Hematopoietic multipotent progenitor cell treated with erythropoietin and hydrocortisone succinate and interleukin-3 and kit ligand, for 15 days (in vitro differentiated cells): ENCODE measurements at regions not wholly inside any gene's neighbourhood (a gene's known extent, or its start where the extent isn't known, plus 50 kb on each side); places are given as distances from the start of the nearest gene placed in this dataset.
"Not testable (repeated sequence)": the region's sequence is repeated elsewhere in the genome, so short reads cannot be mapped to it uniquely, and the experiment has no call there.

ENCODE experiments used
- DNase-seq: peaks from one replicate; pipeline ENCODE4 v3.0.0-alpha.2; 2015; ENCODE audit warnings: low spot score

DNA sequence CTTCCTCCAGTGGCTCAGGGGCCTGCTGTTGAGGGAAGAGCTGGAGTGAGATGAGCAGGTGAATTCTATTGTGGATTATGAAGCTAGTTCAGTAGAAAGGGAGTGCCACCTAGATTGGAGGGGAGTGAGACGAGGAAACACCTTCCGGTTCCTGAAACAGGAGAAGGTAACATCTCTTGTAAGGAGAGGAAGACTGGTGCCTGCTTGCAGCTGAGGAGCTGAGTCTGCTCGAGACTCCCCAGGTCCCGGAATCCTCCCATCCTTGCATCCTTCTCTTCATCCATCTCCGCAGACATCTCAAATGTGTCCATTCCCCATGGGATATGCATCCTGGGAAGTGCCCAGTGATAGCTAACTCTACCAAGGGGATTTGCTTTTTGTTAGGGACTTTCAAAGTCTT lies 242.9 kb upstream of the ZFP64 start:
- DNase-seq: no peak

DNA sequence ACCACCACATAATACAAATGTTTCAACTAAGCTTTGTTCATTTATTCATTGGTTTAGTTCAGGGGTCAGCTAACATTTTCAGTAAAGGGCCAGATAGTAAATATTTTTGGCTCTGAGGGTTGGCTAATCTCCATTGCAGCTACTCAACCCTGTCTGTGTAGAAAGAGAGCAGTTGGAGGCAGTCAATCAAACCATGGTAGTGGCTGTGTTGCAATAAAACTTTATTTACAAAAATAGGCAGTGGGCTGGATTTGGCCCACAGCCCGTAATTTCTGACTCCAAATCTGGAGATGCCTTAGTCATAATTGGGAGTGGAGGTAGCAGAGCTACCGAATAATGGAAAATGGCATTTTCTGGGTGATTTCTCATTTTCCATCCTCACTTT lies 242.5 kb upstream of the ZFP64 start:
- no peak for DNase-seq

DNA sequence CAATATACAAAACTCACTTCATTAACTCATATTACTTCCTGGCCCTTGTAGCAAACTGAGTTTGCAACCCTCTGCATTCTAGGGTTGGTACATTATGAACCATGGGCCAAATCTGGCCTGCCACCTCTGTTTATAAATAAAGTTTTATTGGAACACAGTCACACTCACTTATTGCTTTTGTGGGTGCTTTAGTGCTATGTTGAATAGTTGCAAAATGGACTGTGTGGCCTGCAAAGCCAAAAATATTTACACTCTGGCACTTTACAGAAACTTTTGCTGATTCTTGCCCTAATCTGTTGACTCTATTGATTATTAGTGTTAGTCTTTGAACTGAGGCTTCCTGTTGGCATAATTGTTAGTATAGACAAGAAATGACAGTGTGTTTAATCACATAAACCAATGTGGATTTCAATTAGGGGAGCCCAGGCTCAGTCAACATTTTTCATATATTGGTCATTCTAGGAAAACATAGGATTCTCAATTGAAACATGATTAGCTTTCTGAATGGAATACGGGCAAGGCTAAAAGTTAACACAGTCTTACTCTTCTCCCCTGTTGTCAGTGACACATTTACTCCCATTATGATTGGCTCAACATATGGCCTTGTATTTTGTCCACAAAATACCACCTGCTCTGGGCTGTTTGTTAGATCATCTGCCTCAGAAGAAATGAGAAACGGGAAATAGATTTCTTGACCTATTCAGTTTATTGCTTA lies 241.9 kb upstream of the ZFP64 start:
- DNase-seq: no peak

- DNase-seq: no peak
These were observed 241.2 kb upstream of the ZFP64 start for GRCh38 chr20:52432740-52433139.

DNA sequence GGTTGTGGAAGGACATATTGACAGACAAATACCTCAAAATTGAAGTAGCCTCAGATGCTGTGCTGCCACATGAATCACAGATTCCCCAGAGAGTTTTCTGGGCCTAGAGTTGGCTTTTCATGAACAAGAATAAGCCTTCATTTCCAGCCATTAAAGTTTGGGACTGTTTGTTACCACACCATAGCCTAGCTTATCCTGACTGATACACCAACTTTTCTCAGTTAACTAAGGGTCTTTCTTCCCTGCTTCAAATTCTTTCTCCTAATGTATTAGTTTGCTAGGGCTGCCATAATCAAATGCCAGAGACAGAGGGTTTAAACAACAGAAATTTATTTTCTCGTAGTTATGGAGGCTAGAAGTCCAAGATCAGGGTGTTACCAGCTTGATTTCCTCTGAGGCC lies 237.4 kb upstream of the ZFP64 start:
- no peak for DNase-seq

GRCh38 chr20:52427960-52428359 lies 236.4 kb upstream of the ZFP64 start:
- DNase-seq: no peak

DNA sequence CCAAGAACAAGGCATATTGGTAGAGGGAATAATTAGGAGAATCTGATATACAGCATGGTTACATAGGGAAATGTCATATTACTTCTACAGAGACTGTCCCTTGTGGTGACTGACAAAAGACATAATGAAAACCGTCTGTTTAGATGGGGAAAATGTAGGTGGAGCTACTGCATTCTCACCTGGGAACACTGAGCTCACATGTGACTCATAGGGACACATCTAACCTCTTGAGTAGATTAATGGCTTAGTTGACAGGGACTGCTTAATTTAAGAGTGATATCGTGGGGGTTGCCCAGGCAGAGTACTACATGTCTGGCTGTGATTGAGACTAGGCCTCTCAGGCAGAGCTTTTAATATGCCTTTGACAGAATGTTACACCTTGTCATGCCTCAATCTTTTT lies 235.3 kb upstream of the ZFP64 start:
- DNase-seq: no peak

DNA sequence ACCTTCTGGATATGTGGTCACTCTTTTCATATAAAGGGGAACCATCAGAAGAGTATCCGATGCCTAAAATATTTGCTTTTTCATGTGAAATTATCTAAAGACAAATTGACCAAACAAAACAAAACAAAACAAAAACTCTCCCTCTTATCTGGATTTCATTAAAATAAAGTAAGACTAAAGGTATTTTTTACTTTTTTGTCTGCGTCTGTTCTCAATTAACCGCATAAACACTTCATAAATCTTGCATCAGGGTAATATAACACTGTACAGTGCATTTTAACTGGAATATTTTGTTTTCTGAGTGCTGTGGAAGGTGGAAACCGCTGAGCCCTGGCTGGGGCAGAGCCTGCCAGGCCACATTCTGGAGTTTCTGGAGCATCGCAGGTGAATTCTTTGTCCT lies 234.1 kb upstream of the ZFP64 start:
- DNase-seq: no peak

- DNase-seq: no peak
These were observed 233.7 kb upstream of the ZFP64 start for GRCh38 chr20:52425253-52425652.

GRCh38 chr20:52424357-52424942 lies 232.9 kb upstream of the ZFP64 start:
- not testable (repeated sequence) for DNase-seq

DNA sequence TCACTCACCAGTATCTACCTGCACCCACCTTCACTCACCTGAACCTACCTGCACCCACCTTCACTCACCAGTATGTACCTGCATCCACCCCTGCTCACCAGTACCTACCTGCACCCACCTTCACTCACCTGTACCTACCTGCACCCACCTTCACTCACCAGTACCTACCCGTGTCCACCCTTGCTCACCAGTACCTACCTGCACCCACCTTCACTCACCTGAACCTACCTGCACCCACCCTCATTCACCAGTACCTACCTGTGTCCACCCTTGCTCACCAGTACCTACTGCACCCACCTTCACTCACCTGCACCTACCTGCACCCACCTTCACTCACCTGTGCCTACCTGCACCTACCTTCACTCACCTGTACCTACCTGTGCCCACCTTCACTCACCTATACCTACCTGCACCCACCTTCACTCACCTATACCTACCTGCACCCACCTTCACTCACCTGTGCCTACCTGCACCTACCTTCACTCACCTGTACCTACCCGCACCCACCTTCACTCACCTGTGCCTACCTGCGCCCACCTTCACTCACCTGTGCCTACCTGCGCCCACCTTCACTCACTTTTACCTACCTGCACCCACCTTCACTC lies 232.1 kb upstream of the ZFP64 start:
- not testable (repeated sequence) for DNase-seq

GRCh38 chr20:52422574-52423336 lies 231.2 kb upstream of the ZFP64 start:
- DNase-seq: no peak

GRCh38 chr20:52420805-52421204 lies 229.2 kb upstream of the ZFP64 start:
- DNase-seq: no peak

DNA sequence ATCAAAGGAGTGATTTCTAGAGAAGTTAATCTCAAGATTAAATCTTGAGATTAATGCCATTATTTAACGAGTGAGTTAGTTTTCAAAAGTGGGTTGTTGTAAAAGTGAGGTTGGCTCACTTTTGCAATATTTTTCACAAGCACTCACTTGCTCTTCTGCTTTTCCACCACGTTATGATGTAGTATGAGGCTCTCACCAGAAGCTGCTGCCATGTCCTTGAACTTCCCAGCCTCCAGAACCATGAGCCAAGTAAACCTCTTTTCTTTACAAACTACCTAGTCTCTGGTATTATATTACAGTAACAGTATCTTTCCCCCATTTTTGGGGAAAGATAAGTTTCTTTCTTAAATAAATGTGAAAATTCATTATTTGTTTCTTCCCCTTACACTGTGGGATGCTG lies 227.6 kb upstream of the ZFP64 start:
- no peak for DNase-seq

GRCh38 chr20:52416953-52417352 lies 225.4 kb upstream of the ZFP64 start:
- no peak for DNase-seq

- DNase-seq: no peak
These were observed 220.0 kb upstream of the ZFP64 start for GRCh38 chr20:52411611-52412010.

GRCh38 chr20:52410731-52411234 lies 219.2 kb upstream of the ZFP64 start:
- DNase-seq: no peak

DNA sequence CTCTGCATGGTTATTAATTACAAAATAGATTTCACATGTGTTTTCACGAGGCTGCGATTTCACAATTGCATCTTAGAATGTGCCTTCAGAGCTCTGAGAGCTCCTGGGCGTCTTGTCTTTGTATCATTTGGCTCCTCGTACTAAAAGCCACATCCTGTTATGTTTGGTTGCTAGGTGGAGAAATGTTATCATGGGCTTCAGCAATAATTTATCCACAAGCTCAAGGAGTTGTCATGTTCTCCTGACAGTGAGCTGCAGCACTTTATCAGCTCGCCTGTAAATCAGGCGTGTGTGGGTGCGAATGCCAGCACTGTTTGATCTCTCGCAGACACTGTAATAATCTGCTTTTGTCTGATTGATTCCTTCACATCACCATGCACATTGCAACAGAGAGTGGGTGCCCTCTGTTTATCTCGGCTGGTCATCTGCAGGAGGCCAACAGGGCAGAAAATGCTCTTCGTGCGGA lies 218.6 kb upstream of the ZFP64 start:
- no peak for DNase-seq

DNA sequence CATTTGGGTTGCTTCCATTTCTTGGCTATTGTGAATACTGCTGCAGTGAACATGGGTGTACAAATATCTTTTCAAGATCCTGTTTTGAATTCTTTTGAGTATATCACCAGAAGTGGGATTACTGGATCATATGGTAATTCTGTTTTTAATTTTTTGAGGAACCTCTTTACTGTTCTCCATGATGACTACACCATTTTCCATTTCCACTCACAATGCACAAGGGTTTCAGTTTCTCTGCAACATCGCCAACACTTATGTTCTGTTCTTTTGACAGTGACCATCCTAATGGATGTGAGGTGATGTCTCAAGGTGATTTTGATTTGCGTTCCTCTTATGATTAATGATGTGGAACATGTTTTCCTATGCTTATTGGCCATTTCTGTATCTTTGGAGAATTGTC lies 214.4 kb upstream of the ZFP64 start:
- no peak for DNase-seq

GRCh38 chr20:52405417-52405816 lies 213.8 kb upstream of the ZFP64 start:
- no peak for DNase-seq

GRCh38 chr20:52404671-52405070 lies 213.1 kb upstream of the ZFP64 start:
- no peak for DNase-seq

GRCh38 chr20:52402950-52403349 lies 211.4 kb upstream of the ZFP64 start:
- no peak for DNase-seq

GRCh38 chr20:52402514-52402913 lies 210.9 kb upstream of the ZFP64 start:
- DNase-seq: no peak
